Glutamatergic neuron (in vitro differentiated cells): ENCODE measurements at regions not wholly inside any gene's neighbourhood (a gene's known extent, or its start where the extent isn't known, plus 50 kb on each side); places are given as distances from the start of the nearest gene placed in this dataset.

ENCODE experiments used
- DNase-seq: peaks from one replicate; pipeline ENCODE4 v3.0.0; 2022
- H3K27ac Mint-ChIP-seq: one replicate; pipeline ENCODE4 v1.8.0; 2020; ENCODE audit warnings: mild to moderate bottlenecking, mixed read lengths, inconsistent platforms; ENCODE audit not compliant: unreplicated experiment
- H3K27me3 Mint-ChIP-seq: one replicate; pipeline ENCODE4 v1.8.0; 2020; ENCODE audit warnings: mild to moderate bottlenecking, moderate library complexity, mixed read lengths, inconsistent platforms; ENCODE audit not compliant: unreplicated experiment
- H3K36me3 Mint-ChIP-seq: one replicate; pipeline ENCODE4 v1.8.0; 2020; ENCODE audit warnings: mild to moderate bottlenecking, mixed read lengths, inconsistent platforms; ENCODE audit not compliant: unreplicated experiment
- H3K4me1 Mint-ChIP-seq: one replicate; pipeline ENCODE4 v1.8.0; 2020; ENCODE audit warnings: mild to moderate bottlenecking, low read depth, mixed read lengths, inconsistent platforms; ENCODE audit not compliant: unreplicated experiment
- H3K4me3 Mint-ChIP-seq: one replicate; pipeline ENCODE4 v1.8.0; 2020; ENCODE audit warnings: mild to moderate bottlenecking, mixed read lengths, inconsistent platforms; ENCODE audit not compliant: unreplicated experiment
- H3K9me3 Mint-ChIP-seq: one replicate; pipeline ENCODE4 v1.8.0; 2020; ENCODE audit warnings: mild to moderate bottlenecking, moderate library complexity, mixed read lengths, inconsistent platforms; ENCODE audit not compliant: unreplicated experiment
- CTCF ChIP-seq: fragments of 200-600 bp; sonication (generic); IDR thresholded peaks from one replicate; pipeline ENCODE4 v1.5.0; 2021; ENCODE audit not compliant: partially characterized antibody, unreplicated experiment

DNA sequence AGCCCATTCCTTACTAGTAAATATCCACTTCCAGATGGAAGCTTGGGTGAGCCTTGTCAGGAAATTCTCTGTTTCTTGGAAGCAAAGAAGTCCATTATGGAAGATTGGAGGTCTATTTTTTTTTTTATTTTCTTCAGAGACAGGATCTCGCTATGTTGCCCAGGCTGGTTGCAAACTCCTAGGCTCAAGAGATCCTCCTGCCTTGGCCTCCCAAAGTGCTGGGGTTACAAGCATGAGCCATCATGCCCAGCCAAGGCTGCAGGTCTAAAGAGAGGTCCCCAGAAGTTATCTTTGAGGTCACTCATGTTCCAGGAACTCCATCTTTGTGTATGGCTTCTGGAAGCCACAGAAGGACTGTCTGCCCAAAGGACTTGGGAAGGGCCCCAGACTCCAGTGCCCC lies 255.3 kb downstream of the LY86 start:
- no peaks in the 10 kb centered on the region for H3K36me3 Mint-ChIP-seq
- H3K9me3 Mint-ChIP-seq = no peaks in the 10 kb centered on the region
- TF ChIP-seq CTCF = no peak
- H3K27ac Mint-ChIP-seq = no peak overlapping the region
- H3K27me3 Mint-ChIP-seq = no peaks in the 10 kb centered on the region
- no peak overlapping the region for H3K4me3 Mint-ChIP-seq
- DNase-seq = no peak
- no peaks in the 10 kb centered on the region for H3K4me1 Mint-ChIP-seq

- no peak overlapping the region for H3K4me3 Mint-ChIP-seq
- peaks cover 2% of the 10 kb centered on the region for H3K9me3 Mint-ChIP-seq
- H3K4me1 Mint-ChIP-seq = no peaks in the 10 kb centered on the region
- no peaks in the 10 kb centered on the region for H3K27me3 Mint-ChIP-seq
- DNase-seq = no peak
- H3K36me3 Mint-ChIP-seq = no peaks in the 10 kb centered on the region
- TF ChIP-seq CTCF = no peak
- H3K27ac Mint-ChIP-seq = no peak overlapping the region
Measured at GRCh38 chr6:6844530-6844929, 256.0 kb downstream of the LY86 start.

DNA sequence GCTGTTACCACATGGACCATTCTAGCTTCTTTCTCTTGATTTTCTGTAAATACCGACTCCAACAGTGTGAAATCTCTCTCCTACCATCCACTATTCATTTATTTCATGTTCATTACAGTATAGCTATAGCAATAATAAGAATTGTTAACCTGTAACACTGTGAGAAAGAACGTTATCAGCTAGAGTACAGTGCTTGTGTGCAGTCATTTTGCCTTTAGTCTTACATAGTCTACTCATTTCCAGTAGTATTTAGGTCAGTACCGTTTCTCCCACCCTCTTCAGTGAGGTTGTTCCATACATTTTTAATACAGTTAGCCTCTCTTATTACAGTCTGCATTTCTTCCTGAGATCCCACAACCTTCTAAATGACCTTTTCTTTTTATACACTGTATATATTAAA lies 257.1 kb downstream of the LY86 start:
- no peak overlapping the region for H3K4me3 Mint-ChIP-seq
- no peaks in the 10 kb centered on the region for H3K4me1 Mint-ChIP-seq
- no peak overlapping the region for H3K27ac Mint-ChIP-seq
- DNase-seq = no peak
- H3K36me3 Mint-ChIP-seq = no peaks in the 10 kb centered on the region
- TF ChIP-seq CTCF = no peak
- no peaks in the 10 kb centered on the region for H3K27me3 Mint-ChIP-seq
- peaks cover 3% of the 10 kb centered on the region for H3K9me3 Mint-ChIP-seq

DNA sequence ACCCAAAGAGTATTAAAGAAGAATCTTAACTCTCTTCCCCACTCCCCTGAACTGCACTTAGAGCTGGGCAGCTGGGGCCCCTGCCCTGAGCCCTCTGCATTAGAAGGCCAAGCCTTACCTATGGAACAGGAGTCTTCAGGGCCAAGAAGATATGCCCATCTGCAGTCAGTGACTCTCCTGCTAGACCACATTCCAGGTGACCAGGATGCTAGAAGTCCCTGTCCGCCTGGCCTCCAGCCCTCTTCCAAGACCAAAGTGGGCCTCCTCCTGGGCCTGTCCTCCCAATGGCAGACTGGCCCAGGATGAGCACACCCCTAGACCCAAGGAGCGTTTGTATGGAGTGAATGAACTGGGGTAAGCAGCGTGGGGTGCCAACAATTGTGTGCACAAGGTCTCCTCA lies 259.1 kb downstream of the LY86 start:
- no peak for DNase-seq
- Mint-ChIP-seq H3K27me3 (no peaks in the 10 kb centered on the region), H3K4me3 (no peak overlapping the region), H3K27ac (no peak overlapping the region), H3K36me3 (no peaks in the 10 kb centered on the region), H3K4me1 (no peaks in the 10 kb centered on the region), H3K9me3 (peaks cover 3% of the 10 kb centered on the region)
- TF ChIP-seq CTCF = no peak

- Mint-ChIP-seq H3K9me3 (peaks cover 3% of the 10 kb centered on the region), H3K4me1 (no peaks in the 10 kb centered on the region), H3K4me3 (no peak overlapping the region), H3K27me3 (no peaks in the 10 kb centered on the region), H3K36me3 (no peaks in the 10 kb centered on the region), H3K27ac (no peak overlapping the region)
- TF ChIP-seq CTCF = no peak
- DNase-seq = no peak
Measured at GRCh38 chr6:6851059-6851948, 256.5 kb upstream of the RREB1 start.
